Left ventricle myocardium superior (tissue), 1 donor: ENCODE measurements at regions not wholly inside any gene's neighbourhood (a gene's known extent, or its start where the extent isn't known, plus 50 kb on each side); places are given as distances from the start of the nearest gene placed in this dataset.
"Not testable (repeated sequence)": the region's sequence is repeated elsewhere in the genome, so short reads cannot be mapped to it uniquely, and the experiment has no call there.

Source experiments
- ATAC-seq: fragments of 200-7000 bp; cut with Tn5 transposase; one replicate; pipeline ENCODE4 v1.9.1; 2020; ENCODE audit warnings: mild to moderate bottlenecking, moderate library complexity
- DNase-seq: peaks from one replicate; pipeline ENCODE4 v3.0.0-alpha.2; 2020
- intact Hi-C: fragments of 100-400 bp; cut with micrococcal nuclease; formaldehyde crosslinking; loops from one replicate; pipeline ENCODE4 v1.11.0; 2022
- donor health status: DM: no; HTN: yes; CAD: no; lungs with severe emphysema.

- DNase-seq (no peak), ATAC-seq (no peak)
- intact Hi-C loops = no loop called here
Observed at GRCh38 chr10:94214481-94214893, 148.3 kb downstream of the NOC3L start.

GRCh38 chr10:94216201-94216600 is 146.5 kb downstream of the NOC3L start:
- ATAC-seq = no peak
- intact Hi-C loops = no loop called here

GRCh38 chr10:94217411-94217810 is 145.3 kb downstream of the NOC3L start:
- intact Hi-C loops = no loop called here
- ATAC-seq (no peak), DNase-seq (no peak)

More at GRCh38 chr10:94216201-94216600, 146.5 kb downstream of the NOC3L start:
- DNase-seq = no peak

GRCh38 chr10:94218493-94219183 is 144.1 kb downstream of the NOC3L start:
- intact Hi-C loops = no loop called here
- DNase-seq (no peak), ATAC-seq (no peak)

- intact Hi-C loops = no loop called here
- DNase-seq = no peak
- no peak for ATAC-seq
Observed at GRCh38 chr10:94219829-94220228, 142.9 kb downstream of the NOC3L start.

- ATAC-seq (no peak), DNase-seq (no peak)
- intact Hi-C loops = no loop called here
Observed at GRCh38 chr10:94220717-94221116, 142.0 kb downstream of the NOC3L start.

- intact Hi-C loops = no loop called here
Observed at GRCh38 chr10:94223702-94224370, 138.9 kb downstream of the NOC3L start.

GRCh38 chr10:94224656-94225055 is 138.1 kb downstream of the NOC3L start:
- DNase-seq (no peak), ATAC-seq (no peak)
- intact Hi-C loops = no loop called here

More at GRCh38 chr10:94223702-94224370, 138.9 kb downstream of the NOC3L start:
- DNase-seq = peak; percentile 54
- peak; percentile 42 for ATAC-seq

GRCh38 chr10:94225589-94225988 is 137.2 kb downstream of the NOC3L start:
- ATAC-seq (peak; percentile 58), DNase-seq (no peak)
- intact Hi-C loops = no loop called here

GRCh38 chr10:94230134-94230785 is 132.5 kb downstream of the NOC3L start:
- ATAC-seq (no peak), DNase-seq (no peak)
- intact Hi-C loops = loop anchor here (10.0 kb wide), 1 partner anchor 315 kb away; no protein-coding TSS in a partner anchor

- intact Hi-C loops = loop anchor here (10.0 kb wide), 1 partner anchor 318 kb away; no protein-coding TSS in a partner anchor
- ATAC-seq = no peak
Observed at GRCh38 chr10:94232711-94233383, 129.9 kb downstream of the NOC3L start.

GRCh38 chr10:94235461-94235860 is 127.3 kb downstream of the NOC3L start:
- intact Hi-C loops = loop anchor here (10.0 kb wide), 1 partner anchor 321 kb away; no protein-coding TSS in a partner anchor

More at GRCh38 chr10:94232711-94233383, 129.9 kb downstream of the NOC3L start:
- DNase-seq = no peak

GRCh38 chr10:94238006-94238617 is 124.6 kb downstream of the NOC3L start:
- intact Hi-C loops = loop anchor here (10.0 kb wide), 1 partner anchor 323 kb away; no protein-coding TSS in a partner anchor
- no peak for ATAC-seq
- no peak for DNase-seq

More at GRCh38 chr10:94235461-94235860, 127.3 kb downstream of the NOC3L start:
- no peak for DNase-seq
- no peak for ATAC-seq

GRCh38 chr10:94239696-94240095 is 123.0 kb downstream of the NOC3L start:
- intact Hi-C loops = loop anchor here (10.0 kb wide), 1 partner anchor 325 kb away; no protein-coding TSS in a partner anchor
- ATAC-seq (no peak), DNase-seq (no peak)

GRCh38 chr10:94240491-94240890 is 122.2 kb downstream of the NOC3L start:
- intact Hi-C loops = no loop called here
- DNase-seq (no peak), ATAC-seq (no peak)

GRCh38 chr10:94240901-94241300 is 121.8 kb downstream of the NOC3L start:
- intact Hi-C loops = no loop called here
- ATAC-seq (no peak), DNase-seq (no peak)

GRCh38 chr10:94251098-94251497 is 111.6 kb downstream of the NOC3L start:
- ATAC-seq (no peak), DNase-seq (no peak)
- intact Hi-C loops = no loop called here

- ATAC-seq = peak; percentile 87
- intact Hi-C loops = no loop called here
Observed at GRCh38 chr10:94251568-94251967, 111.2 kb downstream of the NOC3L start.

GRCh38 chr10:94257407-94257806 is 105.3 kb downstream of the NOC3L start:
- intact Hi-C loops, ATAC-seq, DNase-seq: not testable (repeated sequence)

More at GRCh38 chr10:94251568-94251967, 111.2 kb downstream of the NOC3L start:
- no peak for DNase-seq
